Osteocyte (in vitro differentiated cells): ENCODE measurements at regions not wholly inside any gene's neighbourhood (a gene's known extent, or its start where the extent isn't known, plus 50 kb on each side); places are given as distances from the start of the nearest gene placed in this dataset.

Experiments used
- DNase-seq: peaks from one replicate; pipeline ENCODE4 v3.0.0; 2021; ENCODE audit warnings: mixed read lengths; ENCODE audit not compliant: unreplicated experiment; ENCODE audit errors: extremely low spot score
- H3K27ac Mint-ChIP-seq: one replicate; pipeline ENCODE4 v1.8.0; 2021; ENCODE audit warnings: mild to moderate bottlenecking, mixed read lengths; ENCODE audit not compliant: unreplicated experiment
- H3K27me3 Mint-ChIP-seq: one replicate; pipeline ENCODE4 v1.8.0; 2021; ENCODE audit warnings: mixed read lengths; ENCODE audit not compliant: unreplicated experiment
- H3K36me3 Mint-ChIP-seq: one replicate; pipeline ENCODE4 v1.8.0; 2021; ENCODE audit warnings: mixed read lengths; ENCODE audit not compliant: unreplicated experiment
- H3K4me1 Mint-ChIP-seq: one replicate; pipeline ENCODE4 v1.8.0; 2021; ENCODE audit warnings: mixed read lengths; ENCODE audit not compliant: unreplicated experiment
- H3K4me3 Mint-ChIP-seq: one replicate; pipeline ENCODE4 v1.8.0; 2021; ENCODE audit warnings: mild to moderate bottlenecking, moderate library complexity, mixed read lengths; ENCODE audit not compliant: unreplicated experiment
- H3K9me3 Mint-ChIP-seq: one replicate; pipeline ENCODE4 v1.8.0; 2021; ENCODE audit warnings: mixed read lengths; ENCODE audit not compliant: unreplicated experiment
- TF ChIP-seq, protein P1 (sequence below): fragments of 200-600 bp; sonication (generic); IDR thresholded peaks from 2 replicates; pipeline ENCODE4 v1.5.0; 2021; ENCODE audit warnings: antibody characterized with exemption, mild to moderate bottlenecking, moderate library complexity

DNA sequence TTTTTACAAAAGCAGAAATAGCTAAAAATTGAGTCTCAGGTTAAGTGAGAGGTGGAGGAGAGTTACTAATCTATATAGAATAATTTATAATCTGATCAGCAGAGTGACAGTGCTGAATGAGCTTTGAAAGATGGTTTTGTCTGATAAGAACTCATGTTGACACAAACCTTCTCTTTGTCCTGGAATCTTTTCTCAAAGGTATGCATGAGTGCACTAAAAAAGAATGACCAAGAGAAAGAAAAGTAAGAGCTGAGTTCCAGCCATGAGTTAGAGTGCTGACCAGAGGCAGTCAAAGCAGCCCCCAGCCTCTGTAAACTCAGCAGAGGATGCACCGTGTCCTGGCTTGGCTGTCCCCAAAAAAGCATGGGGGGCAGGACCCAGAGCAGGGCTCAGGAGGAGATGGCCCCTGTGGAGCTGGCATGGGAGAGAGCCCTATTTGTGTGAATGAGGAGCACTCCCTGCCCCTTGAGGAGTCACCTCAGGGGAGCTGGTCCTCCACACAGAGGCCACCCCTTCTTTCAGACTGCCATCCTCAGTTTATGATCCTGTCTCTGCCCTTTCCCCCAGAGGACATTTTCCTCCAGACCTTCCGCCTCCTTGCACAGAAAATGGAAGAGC lies 129.8 kb downstream of the SEC23A start:
- Mint-ChIP-seq H3K36me3 (peaks cover 5% of the 10 kb centered on the region), H3K4me1 (no peaks in the 10 kb centered on the region), H3K9me3 (peaks cover 21% of the 10 kb centered on the region), H3K4me3 (no peak overlapping the region), H3K27me3 (peaks cover 9% of the 10 kb centered on the region), H3K27ac (no peak overlapping the region)
- DNase-seq, result no peak
- TF ChIP-seq, protein P1, sequence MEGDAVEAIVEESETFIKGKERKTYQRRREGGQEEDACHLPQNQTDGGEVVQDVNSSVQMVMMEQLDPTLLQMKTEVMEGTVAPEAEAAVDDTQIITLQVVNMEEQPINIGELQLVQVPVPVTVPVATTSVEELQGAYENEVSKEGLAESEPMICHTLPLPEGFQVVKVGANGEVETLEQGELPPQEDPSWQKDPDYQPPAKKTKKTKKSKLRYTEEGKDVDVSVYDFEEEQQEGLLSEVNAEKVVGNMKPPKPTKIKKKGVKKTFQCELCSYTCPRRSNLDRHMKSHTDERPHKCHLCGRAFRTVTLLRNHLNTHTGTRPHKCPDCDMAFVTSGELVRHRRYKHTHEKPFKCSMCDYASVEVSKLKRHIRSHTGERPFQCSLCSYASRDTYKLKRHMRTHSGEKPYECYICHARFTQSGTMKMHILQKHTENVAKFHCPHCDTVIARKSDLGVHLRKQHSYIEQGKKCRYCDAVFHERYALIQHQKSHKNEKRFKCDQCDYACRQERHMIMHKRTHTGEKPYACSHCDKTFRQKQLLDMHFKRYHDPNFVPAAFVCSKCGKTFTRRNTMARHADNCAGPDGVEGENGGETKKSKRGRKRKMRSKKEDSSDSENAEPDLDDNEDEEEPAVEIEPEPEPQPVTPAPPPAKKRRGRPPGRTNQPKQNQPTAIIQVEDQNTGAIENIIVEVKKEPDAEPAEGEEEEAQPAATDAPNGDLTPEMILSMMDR, result no peak

DNA sequence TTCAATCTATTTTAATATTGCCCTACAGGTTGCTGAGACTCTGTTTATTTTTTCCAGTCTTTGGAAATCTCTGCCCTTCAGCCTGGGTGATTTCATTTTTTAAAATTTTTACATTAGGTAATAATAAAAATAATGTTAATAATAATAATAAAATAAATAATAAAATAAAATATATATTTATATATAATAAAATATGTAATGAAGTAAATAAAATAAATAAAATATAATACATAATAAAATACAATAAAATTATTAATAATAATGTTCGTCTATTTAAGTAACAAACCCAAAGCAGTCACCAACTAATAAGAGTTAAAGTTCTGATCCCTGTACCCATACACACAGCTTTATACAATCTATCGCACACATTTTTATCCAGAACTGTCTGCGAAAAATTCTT lies 130.5 kb downstream of the SEC23A start:
- no peak for DNase-seq
- H3K4me3 Mint-ChIP-seq, result no peak overlapping the region
- no peaks in the 10 kb centered on the region for H3K4me1 Mint-ChIP-seq
- peaks cover 14% of the 10 kb centered on the region for H3K9me3 Mint-ChIP-seq
- H3K36me3 Mint-ChIP-seq, result no peaks in the 10 kb centered on the region
- TF ChIP-seq, protein P1, result no peak
- H3K27ac Mint-ChIP-seq, result no peak overlapping the region
- H3K27me3 Mint-ChIP-seq, result peaks cover 8% of the 10 kb centered on the region

DNA sequence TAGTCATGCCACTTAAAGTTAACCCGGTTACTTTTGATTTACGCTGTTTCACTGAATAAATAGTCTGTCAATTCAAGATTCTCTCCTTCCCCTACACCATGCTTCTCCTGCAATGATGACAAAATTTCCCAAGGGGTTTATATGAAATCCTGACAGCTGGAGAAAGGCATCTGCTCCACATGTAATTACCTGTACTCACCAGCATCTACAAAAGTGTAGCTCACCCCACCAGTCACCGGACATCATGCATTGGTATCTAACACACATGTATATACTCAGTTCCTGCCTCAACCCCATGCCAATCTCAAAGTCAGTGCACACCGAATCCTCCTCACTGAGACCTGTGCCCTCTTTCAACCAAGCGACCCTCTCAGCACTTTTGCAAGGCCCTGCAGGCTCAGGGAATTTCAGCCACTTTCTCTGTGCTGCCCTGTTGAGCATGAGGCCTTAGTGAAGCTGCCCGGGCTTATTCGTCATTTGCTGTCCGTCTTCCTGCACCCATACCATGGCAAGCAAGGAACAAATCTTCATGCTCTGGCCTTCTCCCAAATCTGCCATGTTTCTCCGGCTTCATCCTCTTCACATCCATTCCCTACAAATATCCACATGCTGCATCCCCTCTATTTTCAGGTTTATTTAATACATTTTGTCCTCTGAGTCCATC lies 131.6 kb downstream of the SEC23A start:
- H3K9me3 Mint-ChIP-seq, result peaks cover 4% of the 10 kb centered on the region

DNA sequence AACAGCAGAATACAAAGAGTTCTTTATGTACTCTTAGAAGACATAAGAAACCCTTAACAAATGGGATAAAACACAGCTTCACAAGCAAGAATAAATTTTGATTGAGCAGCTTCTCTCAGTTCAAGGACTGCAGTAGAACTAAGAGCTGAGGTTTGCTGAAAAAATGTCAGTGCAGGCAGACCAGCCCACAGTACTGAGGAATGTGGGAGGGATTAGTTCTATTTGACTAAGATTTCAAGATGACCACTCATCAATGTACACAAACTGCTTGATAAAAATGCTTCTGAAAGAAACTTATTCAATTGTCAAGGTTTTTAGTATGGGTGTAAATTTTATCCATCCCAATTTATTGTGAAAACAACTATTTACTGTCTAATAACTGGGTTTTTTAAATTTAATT lies 138.4 kb downstream of the SEC23A start:
- Mint-ChIP-seq H3K27me3 (peaks cover 10% of the 10 kb centered on the region), H3K36me3 (no peaks in the 10 kb centered on the region), H3K9me3 (no peaks in the 10 kb centered on the region), H3K27ac (no peak overlapping the region), H3K4me1 (no peaks in the 10 kb centered on the region), H3K4me3 (no peak overlapping the region)
- no peak for DNase-seq
- TF ChIP-seq, protein P1, result no peak

More for the DNA sequence above, 131.6 kb downstream of the SEC23A start:
- Mint-ChIP-seq H3K27me3 (peaks cover 3% of the 10 kb centered on the region), H3K27ac (no peak overlapping the region), H3K4me3 (no peak overlapping the region), H3K4me1 (no peaks in the 10 kb centered on the region), H3K36me3 (no peaks in the 10 kb centered on the region)
- DNase-seq, result no peak
- TF ChIP-seq, protein P1, result no peak

DNA sequence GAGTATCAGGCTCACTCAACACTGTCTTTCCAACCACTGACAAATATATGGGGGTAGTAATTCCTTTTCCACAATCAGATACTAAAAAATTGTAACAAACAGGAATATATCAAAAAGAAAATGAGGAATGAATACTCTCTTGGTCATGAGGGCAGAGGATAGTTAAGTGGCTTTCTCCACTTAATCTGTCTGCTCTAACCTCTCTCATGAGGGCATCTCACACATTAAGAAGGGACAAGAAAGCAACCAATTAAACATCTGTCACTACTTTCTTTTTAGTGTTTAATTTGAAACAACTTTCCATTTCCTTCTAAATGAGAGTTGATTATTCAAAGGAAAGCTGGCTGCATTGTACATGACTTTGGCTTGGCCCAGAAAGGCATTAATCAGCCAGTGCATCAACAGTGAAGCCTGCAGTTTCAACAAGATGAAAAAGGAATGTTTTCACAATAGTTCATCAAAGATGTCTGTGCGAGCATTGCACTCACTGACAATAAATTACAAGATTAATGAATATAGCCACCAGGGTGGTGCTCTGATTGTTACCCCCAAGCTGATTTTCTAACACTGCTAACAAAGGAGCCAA lies 142.0 kb downstream of the SEC23A start:
- Mint-ChIP-seq H3K27ac (no peak overlapping the region), H3K4me1 (no peaks in the 10 kb centered on the region), H3K27me3 (peaks cover 18% of the 10 kb centered on the region), H3K36me3 (no peaks in the 10 kb centered on the region), H3K4me3 (no peak overlapping the region), H3K9me3 (no peaks in the 10 kb centered on the region)
- TF ChIP-seq, protein P1, result no peak
- no peak for DNase-seq
